Neural cell (in vitro differentiated cells): ENCODE measurements at regions not wholly inside any gene's neighbourhood (a gene's known extent, or its start where the extent isn't known, plus 50 kb on each side); places are given as distances from the start of the nearest gene placed in this dataset.

Experiments used
- H2AFZ ChIP-seq: fragments of 200-600, 300-800 bp; sonication (generic), shearing (Covaris generic); 2 replicates; pipeline ENCODE4 v1.6.0; 2014; ENCODE audit warnings: low read depth, mild to moderate bottlenecking, antibody characterized with exemption, low read length, moderate library complexity
- H3F3A ChIP-seq: fragments of 200-600 bp; shearing (Covaris generic); 2 replicates; pipeline ENCODE4 v1.6.1; 2016; ENCODE audit warnings: mild to moderate bottlenecking, moderate library complexity, mixed read lengths, antibody characterized with exemption, low read length; ENCODE audit not compliant: insufficient read depth, poor library complexity, severe bottlenecking
- H3K27ac ChIP-seq: fragments of 200-600, 300-800 bp; sonication (generic), shearing (Covaris generic); 2 replicates; pipeline ENCODE4 v1.5.1; 2014; ENCODE audit warnings: mild to moderate bottlenecking, low read length, moderate library complexity
- H3K27me3 ChIP-seq: fragments of 300-800, 200-600 bp; sonication (generic), shearing (Covaris generic); 2 replicates; pipeline ENCODE4 v1.6.0; 2014; ENCODE audit warnings: mild to moderate bottlenecking, low read depth, low read length, moderate library complexity; ENCODE audit not compliant: insufficient read depth
- H3K36me3 ChIP-seq: fragments of 300-800, 200-600 bp; sonication (generic), shearing (Covaris generic); 2 replicates; pipeline ENCODE4 v1.5.1; 2014; ENCODE audit warnings: mild to moderate bottlenecking, antibody characterized with exemption, low read length, moderate library complexity; ENCODE audit not compliant: insufficient read depth
- H3K4me2 ChIP-seq: fragments of 300-800, 200-600 bp; sonication (generic), shearing (Covaris generic); 2 replicates; pipeline ENCODE4 v1.6.0; 2014; ENCODE audit warnings: mild to moderate bottlenecking, low read length
- H3K4me3 ChIP-seq: fragments of 300-800, 200-600 bp; sonication (generic), shearing (Covaris generic); 2 replicates; pipeline ENCODE4 v1.5.1; 2014; ENCODE audit warnings: mild to moderate bottlenecking, low read length, moderate library complexity
- H3K79me2 ChIP-seq: fragments of 200-600 bp; shearing (Covaris generic); replicated peaks from 2 replicates; pipeline ENCODE4 v1.6.0; 2014; ENCODE audit warnings: mild to moderate bottlenecking, low read length, moderate library complexity; ENCODE audit not compliant: insufficient read depth
- H3K9ac ChIP-seq: fragments of 300-800, 200-600 bp; sonication (generic), shearing (Covaris generic); 2 replicates; pipeline ENCODE4 v1.6.1; 2016; ENCODE audit warnings: mild to moderate bottlenecking, low read length, mixed read lengths
- H3K9me2 ChIP-seq: fragments of 200-600 bp; shearing (Covaris generic); 2 replicates; pipeline ENCODE4 v1.6.1; 2016; ENCODE audit warnings: mild to moderate bottlenecking, low read length, mixed read lengths; ENCODE audit not compliant: insufficient read depth
- H3K9me3 ChIP-seq: fragments of 200-600, 300-800 bp; sonication (generic), shearing (Covaris generic); 2 replicates; pipeline ENCODE4 v1.6.1; 2016; ENCODE audit warnings: mild to moderate bottlenecking, mixed run types, low read length, moderate library complexity, mixed read lengths
- H4K20me1 ChIP-seq: fragments of 200-600 bp; shearing (Covaris generic); 2 replicates; pipeline ENCODE4 v1.6.1; 2016; ENCODE audit warnings: mild to moderate bottlenecking, mixed run types; ENCODE audit not compliant: insufficient read depth
- CTCF ChIP-seq: fragments of 450-650 bp; IDR thresholded peaks from 2 replicates; pipeline ENCODE4 v1.5.1; 2014; ENCODE audit warnings: antibody characterized with exemption, mild to moderate bottlenecking, moderate library complexity; ENCODE audit not compliant: poor library complexity, severe bottlenecking
- EP300 ChIP-seq: fragments of 450-650 bp; conservative IDR thresholded peaks from 2 replicates; pipeline ENCODE4 v1.6.1; 2014; ENCODE audit warnings: antibody characterized with exemption, mild to moderate bottlenecking, moderate library complexity; ENCODE audit not compliant: poor library complexity, severe bottlenecking
- EZH2 ChIP-seq: fragments of 200-600, 300-800 bp; shearing (Covaris generic), sonication (generic); IDR thresholded peaks from 2 replicates; pipeline ENCODE4 v1.6.1; 2014; ENCODE audit warnings: antibody characterized with exemption, low read length, borderline replicate concordance, mild to moderate bottlenecking; ENCODE audit not compliant: insufficient read depth, poor library complexity, severe bottlenecking
- MXI1 ChIP-seq: fragments of 450-650 bp; conservative IDR thresholded peaks from 2 replicates; pipeline ENCODE4 v1.6.1; 2014; ENCODE audit warnings: antibody characterized with exemption, mild to moderate bottlenecking; ENCODE audit not compliant: poor library complexity, severe bottlenecking
- POLR2AphosphoS5 ChIP-seq: IDR thresholded peaks from 2 replicates; pipeline ENCODE4 v1.6.1; 2012
- RAD21 ChIP-seq: fragments of 450-650 bp; conservative IDR thresholded peaks from 2 replicates; pipeline ENCODE4 v1.6.1; 2014; ENCODE audit warnings: antibody characterized with exemption, mild to moderate bottlenecking, moderate library complexity
- REST ChIP-seq: IDR thresholded peaks from 2 replicates; pipeline ENCODE4 v1.6.1; 2012; ENCODE audit warnings: borderline replicate concordance
- SMC3 ChIP-seq: fragments of 450-650 bp; conservative IDR thresholded peaks from 2 replicates; pipeline ENCODE4 v1.6.1; 2014; ENCODE audit warnings: antibody characterized with exemption, mild to moderate bottlenecking, moderate library complexity; ENCODE audit not compliant: poor library complexity
- TAF1 ChIP-seq: IDR thresholded peaks from 2 replicates; pipeline ENCODE4 v1.6.1; 2012; ENCODE audit warnings: low read depth

DNA sequence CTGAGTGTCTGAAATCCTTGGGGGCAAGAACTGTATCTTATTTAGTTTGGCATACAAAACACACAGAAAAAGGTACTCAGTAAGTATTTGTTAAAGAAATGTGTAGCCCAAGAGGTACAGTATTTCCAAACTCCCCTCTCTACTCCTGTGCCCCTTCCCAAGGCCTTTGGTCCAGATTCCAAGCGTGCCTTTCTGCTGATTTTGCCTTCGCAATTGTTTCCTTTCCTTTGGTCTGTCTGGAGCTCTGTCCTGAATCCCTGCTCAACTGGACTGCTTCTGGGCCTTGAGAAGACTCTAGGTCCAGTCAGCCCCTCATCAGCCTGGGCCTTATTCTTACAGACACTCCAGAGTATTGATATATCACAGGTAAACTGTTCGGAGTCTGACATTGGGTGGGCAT is 122.2 kb upstream of the SYNCRIP start:
- no peak overlapping the region for H3K9ac ChIP-seq
- H3K27ac ChIP-seq: no peak overlapping the region
- no peaks in the 10 kb centered on the region for H3K9me2 ChIP-seq
- no peak overlapping the region for H3K4me3 ChIP-seq
- no peaks in the 10 kb centered on the region for H3K9me3 ChIP-seq
- H2AFZ ChIP-seq: no peak overlapping the region
- H3K4me2 ChIP-seq: no peak overlapping the region
- no peaks in the 10 kb centered on the region for H3F3A ChIP-seq
- no peaks in the 10 kb centered on the region for H3K79me2 ChIP-seq
- no peak for TF ChIP-seq SMC3
- no peak for TF ChIP-seq MXI1
- no peak for TF ChIP-seq CTCF
- no peak for TF ChIP-seq EZH2
- TF ChIP-seq TAF1: no peak
- no peak for TF ChIP-seq POLR2AphosphoS5
- TF ChIP-seq EP300: no peak
- TF ChIP-seq RAD21: no peak
- TF ChIP-seq REST: no peak
- H4K20me1 ChIP-seq: no peaks in the 10 kb centered on the region
- no peaks in the 10 kb centered on the region for H3K27me3 ChIP-seq
- no peaks in the 10 kb centered on the region for H3K36me3 ChIP-seq

DNA sequence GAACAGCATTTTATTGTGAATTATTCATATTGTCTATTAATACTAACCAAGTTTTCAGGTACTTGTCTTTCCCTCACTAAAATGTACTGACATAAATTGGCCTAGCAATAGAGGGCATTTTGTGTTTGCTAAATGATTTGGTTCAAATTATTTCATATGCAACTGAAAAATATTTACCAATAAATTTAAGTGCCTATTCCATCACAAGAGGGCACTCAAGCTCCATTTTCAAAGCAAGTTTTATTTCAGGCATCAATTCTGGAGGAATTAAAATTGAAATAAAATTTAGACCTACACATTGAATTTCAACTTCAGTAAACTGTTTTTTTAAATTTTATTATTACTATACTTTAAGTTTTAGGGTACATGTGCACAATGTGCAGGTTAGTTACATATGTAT is 114.3 kb upstream of the SYNCRIP start:
- Histone ChIP-seq H3K9me2 (no peaks in the 10 kb centered on the region), H2AFZ (no peak overlapping the region), H3K4me3 (no peak overlapping the region), H4K20me1 (no peaks in the 10 kb centered on the region), H3K9ac (no peak overlapping the region), H3F3A (no peaks in the 10 kb centered on the region), H3K79me2 (no peaks in the 10 kb centered on the region), H3K4me2 (no peak overlapping the region), H3K9me3 (no peaks in the 10 kb centered on the region), H3K36me3 (no peaks in the 10 kb centered on the region), H3K27ac (no peak overlapping the region), H3K27me3 (no peaks in the 10 kb centered on the region)
- peak; percentile 84 for TF ChIP-seq SMC3
- TF ChIP-seq EZH2: no peak
- peak; percentile 86 for TF ChIP-seq RAD21
- TF ChIP-seq EP300: no peak
- TF ChIP-seq CTCF: peak; percentile 81
- no peak for TF ChIP-seq MXI1
- TF ChIP-seq POLR2AphosphoS5: no peak
- TF ChIP-seq REST: no peak
- no peak for TF ChIP-seq TAF1
